Keratinocyte (primary cell): ENCODE measurements at regions not wholly inside any gene's neighbourhood (a gene's known extent, or its start where the extent isn't known, plus 50 kb on each side); places are given as distances from the start of the nearest gene placed in this dataset.

Experiments
- DNase-seq: peaks from one replicate; pipeline ENCODE4 v3.0.0-alpha.2; 2011; ENCODE audit warnings: low read depth, missing footprints, low spot score
- FAIRE-seq: peaks from 2 replicates; lab custom pipeline; 2011; peaks lifted over from hg19 to GRCh38; lab: Jason Lieb, UNC
- H2AFZ ChIP-seq: 2 replicates; pipeline ENCODE4 v1.6.0; 2012; ENCODE audit warnings: low read length, control low read depth, inconsistent platforms; ENCODE audit not compliant: control insufficient read depth
- H3K27ac ChIP-seq: 2 replicates; pipeline ENCODE4 v1.5.1; 2011; ENCODE audit warnings: low read length; ENCODE audit not compliant: control insufficient read depth, insufficient read depth
- H3K27me3 ChIP-seq: 3 replicates; pipeline ENCODE4 v1.6.0; 2011; ENCODE audit warnings: low read length; ENCODE audit not compliant: control insufficient read depth, insufficient read depth; ENCODE audit errors: extremely low read depth
- H3K36me3 ChIP-seq, 2 experiments: 2 replicates in 1 of 2; 3 replicates in 1 of 2; pipeline ENCODE4 v1.5.1; 2011; ENCODE audit warnings: low read length in 2 of 2, mild to moderate bottlenecking in 1 of 2; ENCODE audit not compliant: control insufficient read depth in 2 of 2, insufficient read depth in 2 of 2; ENCODE audit errors: extremely low read depth in 1 of 2
- H3K4me1 ChIP-seq: 3 replicates; pipeline ENCODE4 v1.5.1; 2011; ENCODE audit warnings: low read length; ENCODE audit not compliant: control insufficient read depth, insufficient read depth; ENCODE audit errors: extremely low read depth
- H3K4me2 ChIP-seq: 3 replicates; pipeline ENCODE4 v1.6.0; 2011; ENCODE audit warnings: low read depth, low read length; ENCODE audit not compliant: control insufficient read depth, insufficient read depth; ENCODE audit errors: extremely low read depth
- H3K4me3 ChIP-seq, 3 experiments: fragments of 200-600 bp in 1 of 3; sonication (generic) in 1 of 3; 2 replicates in 2 of 3; 3 replicates in 1 of 3; pipeline ENCODE4 v1.5.1; 2011 to 2016; ENCODE audit warnings: low read length in 3 of 3, mild to moderate bottlenecking in 3 of 3, control low read depth in 2 of 3, inconsistent platforms in 1 of 3, low read depth in 1 of 3, mixed read lengths in 1 of 3, mixed run types in 1 of 3, moderate library complexity in 1 of 3; ENCODE audit not compliant: control insufficient read depth in 2 of 3, insufficient read depth in 2 of 3; ENCODE audit errors: extremely low read depth in 1 of 3
- H3K79me2 ChIP-seq: 2 replicates; pipeline ENCODE4 v1.6.0; 2012; ENCODE audit warnings: low read length; ENCODE audit not compliant: control insufficient read depth, insufficient read depth
- H3K9ac ChIP-seq: 3 replicates; pipeline ENCODE4 v1.6.0; 2011; ENCODE audit warnings: low read length; ENCODE audit not compliant: control insufficient read depth, insufficient read depth; ENCODE audit errors: extremely low read depth
- H3K9me1 ChIP-seq: 3 replicates; pipeline ENCODE4 v1.6.0; 2011; ENCODE audit warnings: low read length; ENCODE audit not compliant: control insufficient read depth, insufficient read depth; ENCODE audit errors: extremely low read depth
- H3K9me3 ChIP-seq: 2 replicates; pipeline ENCODE4 v1.5.1; 2012; ENCODE audit warnings: low read depth, low read length; ENCODE audit not compliant: control insufficient read depth
- H4K20me1 ChIP-seq: 3 replicates; pipeline ENCODE4 v1.6.0; 2011; ENCODE audit warnings: low read length; ENCODE audit not compliant: control insufficient read depth, insufficient read depth; ENCODE audit errors: extremely low read depth
- CTCF ChIP-seq, 3 experiments: IDR thresholded peaks in 1 of 3; conservative IDR thresholded peaks in 1 of 3; optimal IDR thresholded peaks in 1 of 3; 2 replicates in 2 of 3; 3 replicates in 1 of 3; pipeline versions ENCODE3 to v1.5.1; 2011; ENCODE audit warnings: low read length in 3 of 3, mild to moderate bottlenecking in 3 of 3, moderate library complexity in 2 of 3, control low read depth in 1 of 3, inconsistent platforms in 1 of 3; ENCODE audit not compliant: insufficient read depth in 2 of 3; ENCODE audit errors: extremely low read depth in 1 of 3
- EZH2 ChIP-seq: IDR thresholded peaks from one replicate; pipeline ENCODE4 v1.6.1; 2012; ENCODE audit warnings: inconsistent platforms, mild to moderate bottlenecking, low read length, moderate library complexity
- dilution Hi-C: fragments of 300-500 bp; cut with MboI; formaldehyde crosslinking; loops from one replicate; pipeline ENCODE4 v1.7.0; 2020; ENCODE audit warnings: low sequenced_read_pairs; ENCODE audit not compliant: extremely low pct_ligation_motif_present

- Histone ChIP-seq H3K27ac (no peak overlapping the region), H3K36me3 (no peaks in the 10 kb centered on the region), H4K20me1 (no peaks in the 10 kb centered on the region), H3K9me3 (no peaks in the 10 kb centered on the region), H3K79me2 (no peaks in the 10 kb centered on the region), H2AFZ (no peak overlapping the region), H3K9ac (no peak overlapping the region), H3K4me2 (no peak overlapping the region), H3K27me3 (no peaks in the 10 kb centered on the region), H3K4me1 (peaks cover 8% of the 10 kb centered on the region), H3K9me1 (no peaks in the 10 kb centered on the region), H3K4me3 (no peak overlapping the region)
- DNase-seq = no peak
- no peak for FAIRE-seq
- dilution Hi-C loops = no loop called here
- no peak for TF ChIP-seq CTCF (optimal IDR thresholded peaks at IDR 0.05 in 1 of 3, IDR thresholded peaks at IDR 0.05 in 1 of 3, conservative IDR thresholded peaks at IDR 0.05 in 1 of 3; ENCODE audit: extremely low read depth in 1 of 3, insufficient read depth in 2 of 3, low read length in 3 of 3)
- TF ChIP-seq EZH2 = no peak
Observed at GRCh38 chr21:15966231-15966630, 236.4 kb downstream of the USP25 start.

- Histone ChIP-seq H3K4me2 (no peak overlapping the region), H2AFZ (no peak overlapping the region), H3K4me3 (no peak overlapping the region), H3K9me3 (no peaks in the 10 kb centered on the region), H3K9me1 (no peaks in the 10 kb centered on the region), H3K27ac (no peak overlapping the region), H3K4me1 (peaks cover 8% of the 10 kb centered on the region), H3K27me3 (no peaks in the 10 kb centered on the region), H3K36me3 (no peaks in the 10 kb centered on the region), H4K20me1 (no peaks in the 10 kb centered on the region), H3K9ac (no peak overlapping the region), H3K79me2 (no peaks in the 10 kb centered on the region)
- FAIRE-seq = no peak
- no peak for DNase-seq
- TF ChIP-seq EZH2 (no peak), CTCF (optimal IDR thresholded peaks at IDR 0.05 in 1 of 3, IDR thresholded peaks at IDR 0.05 in 1 of 3, conservative IDR thresholded peaks at IDR 0.05 in 1 of 3; ENCODE audit: extremely low read depth in 1 of 3, insufficient read depth in 2 of 3, low read length in 3 of 3) (no peak)
- dilution Hi-C loops = no loop called here
Observed at GRCh38 chr21:15966651-15967050, 236.9 kb downstream of the USP25 start.
